Peyer's patch (tissue), 4 donors: ENCODE measurements at regions not wholly inside any gene's neighbourhood (a gene's known extent, or its start where the extent isn't known, plus 50 kb on each side); places are given as distances from the start of the nearest gene placed in this dataset.

Experiments used
- POLR2A ChIP-seq, 2 donors: fragments of 450-650 bp; IDR thresholded peaks; one replicate each; pipeline ENCODE4 v1.5.1; 2017; ENCODE audit warnings: antibody characterized with exemption in 2 of 2, mild to moderate bottlenecking in 2 of 2, moderate library complexity in 2 of 2
- TF ChIP-seq, protein P1 (sequence below), 6 experiments: fragments of 450-650 bp in 4 of 6; fragments of 200-600 bp in 2 of 6; sonication (generic) in 1 of 6; IDR thresholded peaks; one replicate each; pipeline ENCODE4 v1.5.1; 2017 to 2019; ENCODE audit warnings: antibody characterized with exemption in 6 of 6, mild to moderate bottlenecking in 3 of 6, moderate library complexity in 1 of 6

GRCh38 chr1:116239916-116240315 is 128.7 kb downstream of the MAB21L3 start:
- TF ChIP-seq, protein P1, sequence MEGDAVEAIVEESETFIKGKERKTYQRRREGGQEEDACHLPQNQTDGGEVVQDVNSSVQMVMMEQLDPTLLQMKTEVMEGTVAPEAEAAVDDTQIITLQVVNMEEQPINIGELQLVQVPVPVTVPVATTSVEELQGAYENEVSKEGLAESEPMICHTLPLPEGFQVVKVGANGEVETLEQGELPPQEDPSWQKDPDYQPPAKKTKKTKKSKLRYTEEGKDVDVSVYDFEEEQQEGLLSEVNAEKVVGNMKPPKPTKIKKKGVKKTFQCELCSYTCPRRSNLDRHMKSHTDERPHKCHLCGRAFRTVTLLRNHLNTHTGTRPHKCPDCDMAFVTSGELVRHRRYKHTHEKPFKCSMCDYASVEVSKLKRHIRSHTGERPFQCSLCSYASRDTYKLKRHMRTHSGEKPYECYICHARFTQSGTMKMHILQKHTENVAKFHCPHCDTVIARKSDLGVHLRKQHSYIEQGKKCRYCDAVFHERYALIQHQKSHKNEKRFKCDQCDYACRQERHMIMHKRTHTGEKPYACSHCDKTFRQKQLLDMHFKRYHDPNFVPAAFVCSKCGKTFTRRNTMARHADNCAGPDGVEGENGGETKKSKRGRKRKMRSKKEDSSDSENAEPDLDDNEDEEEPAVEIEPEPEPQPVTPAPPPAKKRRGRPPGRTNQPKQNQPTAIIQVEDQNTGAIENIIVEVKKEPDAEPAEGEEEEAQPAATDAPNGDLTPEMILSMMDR (IDR thresholded peaks at IDR 0.05), result no peak
- TF ChIP-seq POLR2A (IDR thresholded peaks at IDR 0.05), result no peak
